Motor neuron (in vitro differentiated cells): ENCODE measurements at regions not wholly inside any gene's neighbourhood (a gene's known extent, or its start where the extent isn't known, plus 50 kb on each side); places are given as distances from the start of the nearest gene placed in this dataset.
A peak's percentile ranks its signal among the peaks of the same experiment; 100 is the strongest.
"Not testable (repeated sequence)": the region's sequence is repeated elsewhere in the genome, so short reads cannot be mapped to it uniquely, and the experiment has no call there.

Experiments
- ATAC-seq, 8 experiments: fragments of 200-7000 bp; cut with Tn5 transposase; replicated peaks in 6 of 8; 2 replicates each; pipeline ENCODE4 v1.8.0; 2021; ENCODE audit warnings: mild to moderate bottlenecking in 8 of 8, moderate library complexity in 8 of 8
- H3K27ac ChIP-seq, 2 donors: fragments of 250-450 bp; sonication (Bioruptor Pico); 2 replicates each; pipeline ENCODE4 v1.9.0; 2021; ENCODE audit warnings: antibody characterized with exemption in 2 of 2, mild to moderate bottlenecking in 2 of 2, moderate library complexity in 1 of 2
- H3K4me1 ChIP-seq, 2 donors: fragments of 250-450 bp; sonication (Bioruptor Pico); replicated peaks in 1 of 2; 2 replicates each; pipeline ENCODE4 v1.6.1; 2021; ENCODE audit warnings: antibody characterized with exemption in 2 of 2, mild to moderate bottlenecking in 2 of 2, moderate library complexity in 1 of 2
- H3K4me3 ChIP-seq, 5 donors: fragments of 250-450 bp; sonication (Bioruptor Pico); 2 replicates each; pipeline ENCODE4 v1.9.0; 2021; ENCODE audit warnings: antibody characterized with exemption in 5 of 5, mild to moderate bottlenecking in 5 of 5, moderate library complexity in 4 of 5
- WGBS, 10 experiments: fragments of 450-650 bp; shearing (Covaris generic); methylation state at CpG; one replicate each; pipeline ENCODE4 v1.0.0; 2022; 5-methylcytosine and 5-hydroxymethylcytosine counted together
- in situ Hi-C, 9 experiments: fragments of 400-800 bp; cut with MboI; loops; one replicate each; pipeline ENCODE4 v1.15.0; 2021; ENCODE audit warnings: low sequenced_read_pairs in 9 of 9, low pct_unique_long_range_greater_than_20kb in 2 of 9; ENCODE audit not compliant: unreplicated experiment in 9 of 9

DNA sequence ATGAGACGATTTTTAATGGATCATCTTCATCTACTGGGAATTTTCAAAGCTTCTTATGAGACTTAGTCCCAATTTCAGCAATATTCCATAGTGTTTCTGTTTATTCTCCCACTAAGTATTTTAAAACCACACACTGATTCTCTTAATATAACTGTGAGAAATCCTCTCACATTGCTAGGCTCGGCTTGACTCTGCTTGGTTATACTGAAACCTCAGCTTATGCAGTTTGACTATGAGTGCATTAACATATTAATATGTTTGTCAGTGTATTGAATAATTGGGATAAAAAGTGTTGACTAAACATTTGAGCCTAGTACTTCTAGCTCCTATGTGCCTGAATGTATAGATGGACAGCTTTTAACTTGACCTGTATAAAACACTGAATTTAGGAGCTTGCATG is 298.5 kb upstream of the IZUMO3 start:
- no peak for ATAC-seq
- in situ Hi-C loops: no loop called here
- WGBS, 10 experiments: 0 to 100% (median 66%) methylated on average over 1 to 2 of the region's 2 CpGs
- no peak overlapping the region for H3K4me3 ChIP-seq
- no peak overlapping the region for H3K27ac ChIP-seq
- peaks cover 0 to 4% of the 10 kb centered on the region in 2 donors for H3K4me1 ChIP-seq

DNA sequence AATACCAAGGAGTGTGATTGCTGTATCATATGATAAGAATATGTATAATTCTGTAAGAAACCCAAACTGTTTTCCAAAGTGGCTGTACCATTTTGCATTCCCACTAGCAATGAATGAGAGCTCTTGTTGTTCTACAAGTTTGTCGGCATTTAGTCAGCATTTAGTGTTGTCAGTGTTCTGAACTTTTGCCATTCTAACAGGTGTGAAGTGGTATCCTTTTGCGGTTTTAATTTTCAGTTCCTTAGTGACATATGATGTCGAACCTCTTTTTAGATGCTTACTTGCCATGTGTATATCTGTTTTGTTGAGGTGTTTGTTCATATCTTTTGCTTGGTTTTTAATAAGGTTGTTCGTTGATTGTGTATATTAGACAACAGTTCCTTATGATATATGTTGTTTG is 296.3 kb upstream of the IZUMO3 start:
- no peak for ATAC-seq
- H3K4me1 ChIP-seq: peaks cover 0 to 4% of the 10 kb centered on the region in 2 donors
- H3K4me3 ChIP-seq: no peak overlapping the region
- in situ Hi-C loops: no loop called here
- WGBS, 10 experiments: 6 to 100% (median 87%) methylated on average over 2 to 4 of the region's 4 CpGs
- no peak overlapping the region for H3K27ac ChIP-seq

DNA sequence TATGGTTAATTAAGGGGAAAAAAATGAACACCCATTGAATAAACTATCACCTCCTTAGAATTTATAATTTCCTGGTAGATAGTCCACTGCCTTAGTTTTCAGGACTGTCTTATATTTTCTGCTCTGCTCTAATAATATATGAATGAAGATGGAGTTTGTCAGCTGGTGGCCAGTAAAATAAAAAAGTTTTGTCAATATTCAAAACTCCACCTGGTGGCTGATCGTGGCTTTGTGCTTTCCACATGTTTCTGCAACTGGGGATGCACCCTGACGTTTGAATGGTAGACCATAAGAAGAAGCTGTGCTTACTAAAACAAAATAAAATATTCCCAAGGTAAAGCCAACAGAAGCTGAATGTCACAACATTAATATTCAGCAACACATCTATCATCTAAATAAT is 286.6 kb upstream of the IZUMO3 start:
- in situ Hi-C loops: no loop called here
- H3K4me3 ChIP-seq: no peak overlapping the region
- WGBS, 10 experiments: 5 to 68% (median 54%) methylated on average over 1 to 2 of the region's 2 CpGs; no CpG with 5 or more reads in 2 of the 10 experiments
- H3K4me1 ChIP-seq: peaks cover 5 to 10% of the 10 kb centered on the region in 2 donors
- no peak overlapping the region for H3K27ac ChIP-seq
- no peak for ATAC-seq

DNA sequence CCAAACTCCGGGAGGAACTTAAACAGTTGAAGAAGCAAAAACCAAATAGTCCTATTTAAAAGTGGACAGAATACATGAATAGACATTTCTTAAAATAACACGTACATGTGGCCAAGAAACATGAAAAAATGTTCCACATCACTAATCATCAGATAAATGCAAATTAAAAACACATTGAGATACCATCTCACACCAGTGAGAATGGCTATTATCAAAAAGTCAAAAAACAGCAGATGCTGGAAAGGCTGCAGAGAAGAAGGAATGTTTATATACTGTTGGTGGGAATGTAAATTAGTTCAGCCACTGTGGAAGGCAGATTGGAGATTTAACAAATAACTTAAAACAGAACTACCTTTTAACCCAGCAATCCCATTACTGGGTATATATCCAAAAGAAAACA is 283.0 kb upstream of the IZUMO3 start:
- no peaks in the 10 kb centered on the region for H3K4me1 ChIP-seq
- H3K4me3 ChIP-seq: no peak overlapping the region
- ATAC-seq: no peak
- no peak overlapping the region for H3K27ac ChIP-seq
- 0 to 100% (median 94%) methylated on average over 1 to 2 of the region's 2 CpGs; no CpG with 5 or more reads in 1 of the 10 experiments for WGBS, 10 experiments
- in situ Hi-C loops: no loop called here

DNA sequence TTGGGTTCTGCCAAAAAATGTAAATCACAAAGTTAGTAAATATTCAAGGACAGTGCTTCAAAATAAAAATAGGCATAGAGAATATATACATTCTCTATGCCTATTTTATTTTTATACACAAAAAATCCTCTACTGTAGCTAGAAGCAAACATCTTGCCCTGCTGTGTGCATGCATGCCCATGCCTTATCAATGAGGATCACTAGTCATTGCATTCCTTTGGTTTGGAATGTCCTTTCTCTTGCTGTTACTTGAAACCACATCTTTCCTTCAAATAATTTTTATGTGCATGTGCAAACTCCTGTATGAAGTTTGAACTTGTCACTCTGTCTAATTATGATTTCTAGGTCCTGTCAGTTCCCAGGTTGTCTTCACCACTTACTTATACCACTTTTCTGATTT is 278.9 kb upstream of the IZUMO3 start:
- no peak for ATAC-seq
- Histone ChIP-seq H3K4me3 (no peak overlapping the region), H3K4me1 (no peaks in the 10 kb centered on the region), H3K27ac (no peak overlapping the region)
- in situ Hi-C loops: no loop called here

DNA sequence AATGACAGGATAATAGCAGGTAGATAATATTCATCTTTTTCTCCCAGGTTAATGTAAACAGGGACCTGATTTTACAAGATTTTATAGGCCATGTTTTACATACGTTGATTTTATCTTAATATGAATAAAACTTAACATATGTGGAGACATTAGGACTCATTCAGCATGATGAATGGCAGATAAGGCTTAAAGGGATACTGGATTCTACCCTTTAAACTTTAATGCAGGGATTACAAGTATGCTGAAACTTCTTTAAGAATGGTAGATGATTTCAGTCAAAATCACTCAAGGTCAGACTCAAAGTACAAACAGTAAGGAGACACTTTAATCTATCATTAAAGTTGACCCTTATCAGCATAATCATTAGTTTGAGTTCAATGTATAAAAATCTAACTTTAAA is 274.5 kb upstream of the IZUMO3 start:
- in situ Hi-C loops: no loop called here
- ATAC-seq: no peak
- Histone ChIP-seq H3K4me1 (peaks cover 5 to 8% of the 10 kb centered on the region in 2 donors), H3K4me3 (no peak overlapping the region), H3K27ac (no peak overlapping the region)
- WGBS, 10 experiments: 0 to 100% (median 9%) methylated on average over 1 of the region's 1 CpG; no CpG with 5 or more reads in 3 of the 10 experiments

DNA sequence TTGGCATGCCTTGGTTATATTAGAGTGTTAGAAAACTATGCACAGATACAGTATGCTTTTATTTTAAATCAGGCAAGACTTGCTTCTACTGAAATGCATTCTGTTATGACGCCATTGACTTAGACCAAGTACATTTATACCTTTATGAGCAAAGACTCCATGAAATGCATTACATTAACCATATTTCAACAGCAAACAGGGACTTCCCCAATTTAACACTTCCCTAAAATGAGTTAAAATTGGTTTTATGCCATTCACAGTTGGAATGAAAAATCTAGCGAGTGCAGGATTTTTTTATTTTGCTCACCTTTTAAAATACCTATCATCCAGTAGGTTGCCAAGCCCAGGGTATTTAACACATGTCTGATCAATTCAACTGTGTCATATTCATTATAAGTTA is 272.1 kb upstream of the IZUMO3 start:
- Histone ChIP-seq H3K27ac (no peak overlapping the region), H3K4me1 (peaks cover 5 to 8% of the 10 kb centered on the region in 2 donors), H3K4me3 (no peak overlapping the region)
- ATAC-seq: no peak
- in situ Hi-C loops: no loop called here
- 6 to 100% (median 84%) methylated on average over 1 to 2 of the region's 2 CpGs; no CpG with 5 or more reads in 1 of the 10 experiments for WGBS, 10 experiments

DNA sequence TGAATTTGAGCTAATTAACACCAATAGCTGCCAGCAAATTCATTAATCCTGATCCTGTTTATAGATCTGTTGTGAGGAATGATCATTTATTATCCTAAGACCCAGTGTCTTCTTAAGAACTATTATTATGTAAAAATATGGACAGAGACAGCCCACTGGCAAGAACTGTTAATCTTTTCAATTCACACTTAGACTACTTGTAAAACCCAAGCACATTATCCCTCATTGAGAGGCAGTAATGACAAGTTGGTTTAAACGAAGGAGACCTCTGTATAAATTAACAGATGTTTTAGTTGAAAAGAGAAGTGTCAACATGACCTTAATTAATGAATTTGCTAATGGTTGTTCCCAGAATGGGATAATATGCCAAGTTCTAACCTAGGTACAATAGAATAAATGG is 270.3 kb upstream of the IZUMO3 start:
- WGBS, 10 experiments: 0 to 14% (median 0%) methylated on average over 1 of the region's 1 CpG; no CpG with 5 or more reads in 2 of the 10 experiments
- no peak overlapping the region for H3K27ac ChIP-seq
- in situ Hi-C loops: no loop called here
- H3K4me3 ChIP-seq: no peak overlapping the region
- peak in 4 of 8 experiments; percentile 14 to 45 (median 42) for ATAC-seq
- H3K4me1 ChIP-seq: peaks cover 5 to 8% of the 10 kb centered on the region in 2 donors

- H3K4me1 ChIP-seq: no peaks in the 10 kb centered on the region
- WGBS, 10 experiments: 14 to 87% (median 61%) methylated on average over 1 to 3 of the region's 3 CpGs; no CpG with 5 or more reads in 2 of the 10 experiments
- H3K4me3 ChIP-seq: no peak overlapping the region
- no peak overlapping the region for H3K27ac ChIP-seq
- in situ Hi-C loops: no loop called here
- ATAC-seq: no peak
Observed at GRCh38 chr9:24801344-24801743, 255.6 kb upstream of the IZUMO3 start.

DNA sequence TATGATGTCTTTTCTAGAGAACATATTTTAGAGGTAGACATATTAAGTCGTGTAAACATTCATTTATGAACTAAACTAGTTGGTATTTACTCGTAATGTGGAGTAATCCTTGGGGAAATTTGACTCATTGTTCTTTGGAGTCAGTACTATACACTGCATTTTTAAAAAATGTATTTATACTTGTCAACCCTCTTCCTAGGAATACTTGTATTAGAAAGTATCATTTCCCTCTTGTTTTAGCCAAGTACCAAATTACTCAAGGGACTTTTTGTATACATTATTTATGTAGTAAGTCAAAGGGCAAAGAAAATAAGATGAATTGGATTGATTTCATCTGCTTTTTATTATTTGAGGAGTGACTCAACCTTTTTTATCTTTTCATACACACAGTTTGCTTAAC is 248.1 kb upstream of the IZUMO3 start:
- in situ Hi-C loops: no loop called here
- 0 to 73% (median 43%) methylated on average over 1 to 2 of the region's 2 CpGs; no CpG with 5 or more reads in 1 of the 10 experiments for WGBS, 10 experiments
- no peak for ATAC-seq
- Histone ChIP-seq H3K4me1 (no peaks in the 10 kb centered on the region), H3K27ac (no peak overlapping the region), H3K4me3 (no peak overlapping the region)

GRCh38 chr9:24776226-24776625 is 230.5 kb upstream of the IZUMO3 start:
- Histone ChIP-seq H3K4me1 (no peaks in the 10 kb centered on the region), H3K27ac (no peak overlapping the region), H3K4me3 (no peak overlapping the region)
- in situ Hi-C loops: no loop called here
- ATAC-seq: no peak

GRCh38 chr9:24774199-24774598 is 228.5 kb upstream of the IZUMO3 start:
- H3K27ac ChIP-seq, in situ Hi-C loops, H3K4me3 ChIP-seq, H3K4me1 ChIP-seq, ATAC-seq: not testable (repeated sequence)
- 23 to 100% (median 63%) methylated on average over 1 to 8 of the region's 8 CpGs; no CpG with 5 or more reads in 1 of the 10 experiments for WGBS, 10 experiments

DNA sequence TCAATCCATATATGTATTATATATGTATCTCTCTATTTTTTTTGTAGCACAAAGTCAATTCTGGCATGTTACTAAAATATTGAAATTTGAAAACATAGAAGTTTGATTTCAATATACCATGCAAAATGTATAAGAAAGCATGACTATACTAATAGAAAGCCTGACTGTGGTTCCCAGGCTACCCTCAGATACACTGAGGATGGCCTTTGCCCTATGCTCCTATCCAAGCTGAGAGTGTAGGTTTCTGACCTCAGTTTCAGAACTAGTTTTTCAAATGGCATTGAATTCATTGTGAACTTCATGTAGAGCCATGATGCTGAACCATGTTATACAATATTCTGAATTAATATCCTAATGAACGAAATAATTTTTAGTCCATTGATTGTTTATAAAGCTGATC is 220.4 kb upstream of the IZUMO3 start:
- Histone ChIP-seq H3K4me3 (no peak overlapping the region), H3K27ac (no peak overlapping the region), H3K4me1 (no peaks in the 10 kb centered on the region)
- in situ Hi-C loops: no loop called here
- ATAC-seq: no peak
- WGBS, 10 experiments: 0 to 100% (median 52%) methylated on average over 1 of the region's 1 CpG; no CpG with 5 or more reads in 2 of the 10 experiments

DNA sequence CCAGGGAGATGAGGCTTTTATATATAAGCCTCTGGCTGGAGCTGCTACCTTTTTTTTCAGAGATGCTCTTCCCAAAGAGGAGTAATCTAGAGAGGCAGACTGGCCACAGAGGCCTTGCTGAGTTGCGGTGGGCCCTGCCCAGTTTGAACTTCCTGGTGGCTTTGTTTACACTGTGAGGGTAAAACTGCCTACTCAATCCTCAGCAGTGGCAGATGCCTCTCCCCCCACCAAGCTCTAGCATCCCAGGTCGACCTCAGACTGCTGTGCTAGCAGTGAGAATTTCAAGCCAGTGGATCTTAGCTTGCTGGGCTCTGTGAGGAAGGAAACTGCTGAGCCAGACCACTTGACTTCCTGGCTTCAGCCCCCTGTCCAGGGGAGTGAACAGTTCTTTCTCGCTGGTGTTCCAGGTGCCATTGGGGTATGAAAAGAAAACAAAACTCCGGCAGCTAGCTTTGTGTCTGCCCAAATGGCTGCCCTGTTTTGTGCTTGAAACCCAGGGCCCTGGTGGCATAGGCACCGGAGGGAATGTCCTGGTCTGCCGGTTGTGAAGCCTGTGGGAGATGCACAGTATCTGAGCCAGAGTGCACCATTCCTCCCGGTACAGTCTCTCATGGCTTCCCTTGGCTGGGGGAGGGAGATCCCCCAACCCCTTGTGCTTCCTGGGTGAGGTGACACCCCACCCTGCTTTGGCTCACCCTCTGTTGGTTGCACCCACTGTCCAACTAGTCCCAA is 219.5 kb upstream of the IZUMO3 start:
- in situ Hi-C loops: no loop called here
- no peaks in the 10 kb centered on the region for H3K4me1 ChIP-seq
- WGBS, 10 experiments: 23 to 83% (median 68%) methylated on average over 1 to 5 of the region's 7 CpGs; no CpG with 5 or more reads in 3 of the 10 experiments
- no peak for ATAC-seq
- no peak overlapping the region for H3K27ac ChIP-seq
- no peak overlapping the region for H3K4me3 ChIP-seq
